ENCODE measurements at regions not wholly inside any gene's neighbourhood (a gene's known extent, or its start where the extent isn't known, plus 50 kb on each side); places are given as distances from the start of the nearest gene placed in this dataset.

DNA sequence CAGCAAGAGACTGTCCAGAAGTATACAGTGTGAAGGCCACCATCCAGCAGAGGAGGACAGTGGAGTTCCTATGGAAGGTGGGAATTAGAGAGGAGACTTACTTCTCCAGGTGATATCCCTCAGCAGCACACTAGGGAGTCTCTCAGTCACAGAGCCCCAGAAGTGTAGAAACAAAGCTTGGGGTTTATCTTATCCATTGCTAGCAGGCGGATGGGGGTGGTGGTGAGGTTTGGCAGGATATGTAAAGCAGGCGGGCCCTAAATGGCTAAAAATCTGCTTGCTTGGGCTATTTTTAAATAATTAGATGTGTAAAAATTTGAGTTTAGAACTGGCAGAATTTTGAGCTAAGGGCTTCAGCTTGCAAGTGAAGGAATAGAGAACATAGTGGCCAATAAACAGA is 50.1 kb upstream of the RGS18 start:
- TF ChIP-seq POU6F1 (CRISPR knock-in tag; IDR thresholded peaks at IDR 0.05; ENCODE audit: borderline replicate concordance, low read depth) (no peak), OSR1 (CRISPR knock-in tag; IDR thresholded peaks at IDR 0.05) (no peak)

Data from SK-N-SH treated with all-trans-retinoic acid at 6 μM for 48 hours (cell line).